SJSA1 (cell line): ENCODE measurements at regions not wholly inside any gene's neighbourhood (a gene's known extent, or its start where the extent isn't known, plus 50 kb on each side); places are given as distances from the start of the nearest gene placed in this dataset.

Experiments
- DNase-seq, 2 experiments: peaks; one replicate each; pipeline ENCODE4 v3.0.0-alpha.2; 2015 to 2020; ENCODE audit warnings: low spot score in 2 of 2, low read depth in 1 of 2
- H3K27ac ChIP-seq: fragments of 250-450 bp; sonication (Bioruptor Pico); 2 replicates; pipeline ENCODE4 v1.5.1; 2020; ENCODE audit warnings: mild to moderate bottlenecking, moderate library complexity
- H3K27me3 ChIP-seq: fragments of 250-450 bp; sonication (Bioruptor Pico); replicated peaks from 2 replicates; pipeline ENCODE4 v1.5.1; 2020; ENCODE audit warnings: mild to moderate bottlenecking, moderate library complexity
- H3K36me3 ChIP-seq: fragments of 250-450 bp; sonication (Bioruptor Pico); 2 replicates; pipeline ENCODE4 v1.5.1; 2020; ENCODE audit warnings: mild to moderate bottlenecking
- H3K4me1 ChIP-seq: fragments of 250-450 bp; sonication (Bioruptor Pico); replicated peaks from 2 replicates; pipeline ENCODE4 v1.6.1; 2021; ENCODE audit warnings: mild to moderate bottlenecking
- H3K4me3 ChIP-seq: fragments of 250-450 bp; sonication (Bioruptor Pico); 2 replicates; pipeline ENCODE4 v1.5.1; 2020; ENCODE audit warnings: mild to moderate bottlenecking
- H3K9me3 ChIP-seq: fragments of 250-450 bp; sonication (Bioruptor Pico); replicated peaks from 2 replicates; pipeline ENCODE4 v1.5.1; 2020; ENCODE audit warnings: mild to moderate bottlenecking

DNA sequence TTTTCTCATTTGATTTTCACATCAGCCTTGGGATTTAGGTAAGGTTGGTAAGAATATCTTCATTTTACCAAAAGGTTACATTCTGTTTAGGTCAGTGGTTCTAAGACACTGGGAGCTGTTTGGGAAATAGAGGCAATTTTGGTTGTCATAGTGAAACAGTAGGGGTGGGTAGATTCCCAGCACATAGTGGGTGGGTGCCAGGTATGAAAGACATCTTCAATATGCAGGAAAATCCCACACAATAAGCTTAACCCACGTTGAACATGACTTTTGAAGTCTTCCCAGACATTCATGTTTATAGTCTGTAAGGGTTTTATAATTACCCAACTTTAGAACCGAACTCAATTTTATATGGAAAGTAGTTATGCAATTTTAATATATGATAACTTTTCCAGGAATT, 249.6 kb downstream of the SNCA start:
- Histone ChIP-seq H3K36me3 (no peaks in the 10 kb centered on the region), H3K27ac (no peak overlapping the region), H3K4me1 (no peaks in the 10 kb centered on the region), H3K27me3 (no peaks in the 10 kb centered on the region), H3K4me3 (no peak overlapping the region), H3K9me3 (no peaks in the 10 kb centered on the region)
- no peak for DNase-seq

DNA sequence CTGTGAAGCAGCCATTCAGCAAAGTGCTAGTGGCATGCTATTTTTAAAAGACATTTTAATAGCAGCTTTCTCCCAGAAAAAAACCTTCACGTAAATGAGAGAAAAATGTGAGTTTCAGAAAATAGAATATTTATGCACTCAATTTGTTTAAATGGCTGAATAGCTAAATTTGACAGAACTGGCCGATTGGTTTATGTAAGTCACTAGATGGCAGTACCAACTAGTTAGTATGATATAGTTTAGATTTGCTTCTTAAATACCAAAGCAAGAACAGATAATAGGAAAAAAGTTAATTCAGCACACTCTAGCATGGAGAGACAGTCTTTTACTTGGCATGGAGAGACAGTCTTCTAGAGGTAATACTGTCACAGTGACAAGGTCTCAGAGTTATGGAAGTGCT, 250.1 kb downstream of the SNCA start:
- Histone ChIP-seq H3K27me3 (no peaks in the 10 kb centered on the region), H3K27ac (no peak overlapping the region), H3K36me3 (no peaks in the 10 kb centered on the region), H3K4me1 (no peaks in the 10 kb centered on the region), H3K9me3 (no peaks in the 10 kb centered on the region), H3K4me3 (no peak overlapping the region)
- no peak for DNase-seq

DNA sequence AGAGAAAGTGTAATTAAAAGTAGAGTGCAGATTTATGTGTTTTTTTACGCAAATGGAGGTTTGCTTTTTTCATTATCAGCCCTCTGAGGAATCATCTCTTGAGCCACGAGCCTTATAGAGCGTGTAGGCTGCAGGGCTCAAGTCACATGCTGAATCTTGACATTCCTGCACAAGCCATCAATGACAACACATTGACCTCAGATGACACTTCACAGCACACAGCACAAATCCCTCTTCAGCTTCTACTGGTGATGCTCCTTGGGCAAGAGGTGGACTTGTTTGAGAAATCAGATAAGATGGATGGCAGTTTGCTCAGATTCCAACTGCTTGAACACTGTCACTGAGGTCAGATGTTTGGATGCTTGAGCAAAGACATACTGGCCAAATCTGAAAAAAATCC, 250.6 kb downstream of the SNCA start:
- DNase-seq, result no peak
- Histone ChIP-seq H3K36me3 (no peaks in the 10 kb centered on the region), H3K27me3 (no peaks in the 10 kb centered on the region), H3K9me3 (no peaks in the 10 kb centered on the region), H3K4me3 (no peak overlapping the region), H3K27ac (no peak overlapping the region), H3K4me1 (no peaks in the 10 kb centered on the region)

GRCh38 chr4:89582756-89583505, 254.0 kb downstream of the SNCA start:
- Histone ChIP-seq H3K4me1 (no peaks in the 10 kb centered on the region), H3K27me3 (no peaks in the 10 kb centered on the region), H3K9me3 (no peaks in the 10 kb centered on the region), H3K36me3 (no peaks in the 10 kb centered on the region), H3K27ac (no peak overlapping the region), H3K4me3 (no peak overlapping the region)
- no peak for DNase-seq

DNA sequence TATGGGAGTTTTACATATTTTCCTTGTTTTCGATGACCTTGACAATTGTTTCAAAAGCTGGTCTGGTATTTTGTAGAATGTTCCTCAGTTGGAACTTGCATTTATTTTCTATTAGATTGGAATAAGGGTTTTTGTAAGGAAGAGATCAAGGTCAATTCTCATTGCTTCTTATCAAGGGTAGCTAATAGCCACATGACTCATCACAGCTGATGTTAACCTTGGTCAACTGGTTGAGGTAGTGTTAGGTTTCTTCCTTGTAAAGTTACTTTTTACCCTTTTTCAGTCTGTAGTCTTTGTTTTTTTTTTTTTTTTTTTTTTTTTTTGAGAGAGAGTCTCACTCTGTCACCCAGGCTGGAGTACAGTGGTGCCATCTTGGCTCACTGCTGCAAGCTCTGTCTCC, 257.2 kb downstream of the SNCA start:
- no peaks in the 10 kb centered on the region for H3K27me3 ChIP-seq
- no peak for DNase-seq
- no peaks in the 10 kb centered on the region for H3K36me3 ChIP-seq
- H3K27ac ChIP-seq, result no peak overlapping the region
- H3K4me3 ChIP-seq, result no peak overlapping the region
- no peaks in the 10 kb centered on the region for H3K4me1 ChIP-seq
- no peaks in the 10 kb centered on the region for H3K9me3 ChIP-seq

GRCh38 chr4:89576246-89576645, 260.7 kb downstream of the SNCA start:
- no peaks in the 10 kb centered on the region for H3K4me1 ChIP-seq
- no peak overlapping the region for H3K27ac ChIP-seq
- H3K9me3 ChIP-seq, result no peaks in the 10 kb centered on the region

GRCh38 chr4:89575840-89576239, 261.1 kb downstream of the SNCA start:
- H3K27ac ChIP-seq, result no peak overlapping the region
- no peak for DNase-seq
- no peaks in the 10 kb centered on the region for H3K9me3 ChIP-seq
- H3K27me3 ChIP-seq, result no peaks in the 10 kb centered on the region
- H3K36me3 ChIP-seq, result no peaks in the 10 kb centered on the region
- no peak overlapping the region for H3K4me3 ChIP-seq
- no peaks in the 10 kb centered on the region for H3K4me1 ChIP-seq

More at GRCh38 chr4:89576246-89576645, 260.7 kb downstream of the SNCA start:
- Histone ChIP-seq H3K36me3 (no peaks in the 10 kb centered on the region), H3K4me3 (no peak overlapping the region), H3K27me3 (no peaks in the 10 kb centered on the region)
- DNase-seq, result no peak

DNA sequence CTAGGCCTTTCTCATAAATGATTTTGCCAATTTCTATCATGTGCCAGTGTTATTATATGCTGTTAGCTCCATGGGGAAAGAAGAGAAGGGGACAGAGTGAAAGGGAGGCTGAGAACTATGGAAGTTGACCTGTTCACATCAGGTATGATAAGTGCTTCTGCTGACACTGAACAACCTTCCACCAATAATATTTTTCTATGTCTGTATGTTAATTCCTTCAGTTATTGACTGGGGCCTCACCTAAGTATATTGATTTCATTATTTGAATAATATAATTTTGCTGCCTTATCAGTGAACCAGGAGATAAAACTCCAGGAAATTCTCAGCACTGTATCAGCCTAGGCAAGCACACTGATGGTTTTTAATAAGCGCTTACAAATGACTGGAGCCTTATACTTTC, 262.8 kb downstream of the SNCA start:
- H3K36me3 ChIP-seq, result no peaks in the 10 kb centered on the region
- no peak for DNase-seq
- peaks cover 1% of the 10 kb centered on the region; the same call in 1 of the 2 replicates for H3K27me3 ChIP-seq
- no peak overlapping the region for H3K27ac ChIP-seq
- H3K9me3 ChIP-seq, result no peaks in the 10 kb centered on the region
- H3K4me3 ChIP-seq, result no peak overlapping the region
- H3K4me1 ChIP-seq, result no peaks in the 10 kb centered on the region

GRCh38 chr4:89573656-89574055, 263.3 kb downstream of the SNCA start:
- no peak overlapping the region for H3K27ac ChIP-seq
- H3K4me1 ChIP-seq, result no peaks in the 10 kb centered on the region
- no peak for DNase-seq
- no peak overlapping the region for H3K4me3 ChIP-seq
- H3K36me3 ChIP-seq, result no peaks in the 10 kb centered on the region
- peaks cover 7% of the 10 kb centered on the region; the same call in 1 of the 2 replicates for H3K27me3 ChIP-seq
- no peaks in the 10 kb centered on the region for H3K9me3 ChIP-seq

- Histone ChIP-seq H3K27ac (no peak overlapping the region), H3K36me3 (no peaks in the 10 kb centered on the region), H3K9me3 (no peaks in the 10 kb centered on the region), H3K4me3 (no peak overlapping the region), H3K4me1 (no peaks in the 10 kb centered on the region), H3K27me3 (peaks cover 9% of the 10 kb centered on the region; the same call in 1 of the 2 replicates)
- no peak for DNase-seq
Measured at GRCh38 chr4:89572224-89572858, 264.6 kb downstream of the SNCA start.

DNA sequence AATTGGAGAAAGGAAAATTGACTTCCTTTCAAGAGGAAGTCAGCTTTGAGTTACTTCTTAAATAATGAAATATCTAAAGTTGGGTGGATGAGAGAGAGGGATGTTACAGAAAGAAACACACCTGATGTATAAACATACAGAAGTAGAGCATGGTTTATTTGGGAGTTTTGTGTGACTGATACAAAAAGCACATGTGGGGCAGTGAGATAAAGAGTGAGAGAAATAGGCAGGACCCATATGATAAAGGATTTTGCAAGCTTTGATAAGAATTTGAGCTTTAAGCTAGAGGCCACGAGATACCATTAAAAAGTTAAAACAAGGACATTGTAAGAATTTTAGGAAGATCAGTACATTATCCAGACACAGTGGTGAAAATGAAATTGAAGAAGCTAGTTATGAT, 263.3 kb upstream of the GPRIN3 start:
- Histone ChIP-seq H3K9me3 (no peaks in the 10 kb centered on the region), H3K27me3 (peaks cover 9% of the 10 kb centered on the region; the same call in 1 of the 2 replicates), H3K4me3 (no peak overlapping the region), H3K36me3 (no peaks in the 10 kb centered on the region), H3K27ac (no peak overlapping the region), H3K4me1 (no peaks in the 10 kb centered on the region)
- no peak for DNase-seq

DNA sequence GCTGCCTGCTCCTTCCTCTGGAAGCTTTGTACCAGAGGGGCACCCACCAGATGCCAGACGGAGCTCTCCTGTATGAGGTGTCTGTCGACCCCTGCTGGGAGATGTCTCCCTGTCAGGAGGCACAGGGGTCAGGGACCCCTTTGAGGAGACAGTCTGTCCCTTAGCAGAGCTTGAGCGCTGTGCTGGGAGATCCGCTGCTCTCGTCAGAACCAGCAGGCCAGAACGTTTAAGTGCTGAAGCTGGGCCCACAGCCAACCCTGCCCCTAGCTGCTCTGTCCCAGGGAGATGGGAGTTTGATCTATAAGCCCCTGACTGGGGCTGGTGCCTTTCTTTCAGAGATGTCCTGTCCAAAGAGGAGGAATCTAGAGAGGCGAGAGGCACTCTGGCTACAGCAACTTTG, 260.3 kb upstream of the GPRIN3 start:
- H3K4me1 ChIP-seq, result no peaks in the 10 kb centered on the region
- DNase-seq, result no peak
- no peaks in the 10 kb centered on the region for H3K9me3 ChIP-seq
- no peak overlapping the region for H3K27ac ChIP-seq
- no peak overlapping the region for H3K4me3 ChIP-seq
- H3K27me3 ChIP-seq, result peaks cover 9% of the 10 kb centered on the region
- H3K36me3 ChIP-seq, result no peaks in the 10 kb centered on the region

DNA sequence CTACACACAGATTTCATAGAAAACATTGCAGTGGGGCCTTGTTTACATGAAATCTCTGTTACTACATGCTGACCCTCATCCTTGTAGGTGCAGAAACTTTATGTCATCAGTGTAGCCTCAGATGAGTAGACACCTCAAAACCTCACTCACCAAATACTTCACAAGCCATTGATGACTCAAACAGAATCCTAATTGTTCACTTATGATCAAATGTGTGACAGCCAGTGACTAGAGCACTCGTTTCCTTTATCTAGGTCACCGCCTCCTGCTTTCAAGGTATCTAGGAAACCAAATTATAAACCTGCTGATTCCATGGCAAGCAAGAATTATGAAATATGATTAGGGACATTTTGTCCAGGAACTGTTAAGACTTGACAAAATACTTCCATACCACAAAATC, 255.8 kb upstream of the GPRIN3 start:
- Histone ChIP-seq H3K36me3 (no peaks in the 10 kb centered on the region), H3K4me1 (no peaks in the 10 kb centered on the region), H3K27me3 (peaks cover under 1% of the 10 kb centered on the region), H3K27ac (no peak overlapping the region), H3K9me3 (no peaks in the 10 kb centered on the region), H3K4me3 (no peak overlapping the region)
- DNase-seq, result no peak

- H3K27me3 ChIP-seq, result no peaks in the 10 kb centered on the region; the same call in 1 of the 2 replicates
- H3K27ac ChIP-seq, result no peak overlapping the region
- no peak for DNase-seq
- H3K4me1 ChIP-seq, result no peaks in the 10 kb centered on the region
- H3K36me3 ChIP-seq, result no peaks in the 10 kb centered on the region
- H3K9me3 ChIP-seq, result no peaks in the 10 kb centered on the region
- no peak overlapping the region for H3K4me3 ChIP-seq
Measured at GRCh38 chr4:89562746-89563145, 255.1 kb upstream of the GPRIN3 start.
